DOHH2 (cell line): ENCODE measurements at regions not wholly inside any gene's neighbourhood (a gene's known extent, or its start where the extent isn't known, plus 50 kb on each side); places are given as distances from the start of the nearest gene placed in this dataset.

Experiments
- CTCF ChIP-seq: fragments of 200-600 bp; sonication (generic); IDR thresholded peaks from one replicate; pipeline ENCODE4 v1.5.1; 2014; ENCODE audit warnings: antibody characterized with exemption, mild to moderate bottlenecking, low read depth, low read length; ENCODE audit not compliant: poor library complexity, severe bottlenecking
- EZH2phosphoT487 ChIP-seq: fragments of 200-600 bp; sonication (generic); IDR thresholded peaks from 2 replicates; pipeline ENCODE4 v1.6.1; 2017; ENCODE audit warnings: borderline replicate concordance, mild to moderate bottlenecking, antibody characterized with exemption, low read length, moderate library complexity, mixed read lengths

- TF ChIP-seq CTCF (no peak), EZH2phosphoT487 (no peak)
These were observed 58.1 kb upstream of the POMGNT2 start for GRCh38 chr3:43163895-43164493.
